CD8-positive, alpha-beta memory T cell (primary cell): ENCODE measurements at regions not wholly inside any gene's neighbourhood (a gene's known extent, or its start where the extent isn't known, plus 50 kb on each side); places are given as distances from the start of the nearest gene placed in this dataset.

Experiments
- CTCF ChIA-PET: fragments of 350-600 bp; sonication (Branson Sonifier 250); formaldehyde crosslinking; loops from one replicate; lab custom pipeline; 2021; ENCODE audit warnings: antibody characterized with exemption; lab: Charles Lee
- POLR2A ChIA-PET: fragments of 350-600 bp; sonication (Branson Sonifier 250); formaldehyde crosslinking; loops from one replicate; lab custom pipeline; 2021; ENCODE audit warnings: antibody characterized with exemption; lab: Charles Lee
- DNase-seq, 5 donors: peaks; one replicate each; pipeline versions ENCODE4 v3.0.0 to v3.0.0-alpha.2; 2020 to 2022; ENCODE audit warnings: mixed read lengths in 1 of 5
- H3K27ac ChIP-seq: one replicate; pipeline ENCODE4 v1.7.0; 2013; ENCODE audit warnings: low read depth, mild to moderate bottlenecking, low read length, moderate library complexity
- H3K27me3 ChIP-seq: 2 replicates; pipeline ENCODE4 v1.7.0; 2013; ENCODE audit warnings: low read length, mild to moderate bottlenecking; ENCODE audit not compliant: insufficient read depth, poor library complexity, severe bottlenecking
- H3K36me3 ChIP-seq: 2 replicates; pipeline ENCODE4 v1.7.0; 2013; ENCODE audit warnings: mild to moderate bottlenecking, low read length, moderate library complexity; ENCODE audit not compliant: insufficient read depth
- H3K4me1 ChIP-seq: 2 replicates; pipeline ENCODE4 v1.7.0; 2013; ENCODE audit warnings: mild to moderate bottlenecking, low read length, moderate library complexity; ENCODE audit not compliant: insufficient read depth
- H3K4me3 ChIP-seq: 2 replicates; pipeline ENCODE4 v1.7.0; 2013; ENCODE audit warnings: mild to moderate bottlenecking, low read length
- H3K9me3 ChIP-seq: 2 replicates; pipeline ENCODE4 v1.7.0; 2013; ENCODE audit warnings: mild to moderate bottlenecking, low read length
- H3K27ac Mint-ChIP-seq, 8 donors: one replicate each; pipeline ENCODE4 v1.8.0; 2020 to 2021; ENCODE audit warnings: mixed read lengths in 8 of 8, mild to moderate bottlenecking in 6 of 8, inconsistent platforms in 3 of 8, moderate library complexity in 3 of 8
- H3K27me3 Mint-ChIP-seq, 2 donors: one replicate each; pipeline ENCODE4 v1.8.0; 2020 to 2021; ENCODE audit warnings: mixed read lengths in 2 of 2, mild to moderate bottlenecking in 1 of 2, moderate library complexity in 1 of 2
- H3K36me3 Mint-ChIP-seq, 3 donors: one replicate each; pipeline ENCODE4 v1.8.0; 2020 to 2021; ENCODE audit warnings: mixed read lengths in 3 of 3, inconsistent platforms in 1 of 3, mild to moderate bottlenecking in 1 of 3
- H3K4me1 Mint-ChIP-seq, 3 donors: one replicate each; pipeline ENCODE4 v1.8.0; 2020 to 2021; ENCODE audit warnings: mixed read lengths in 3 of 3, inconsistent platforms in 1 of 3, mild to moderate bottlenecking in 1 of 3
- H3K4me3 Mint-ChIP-seq, 7 donors: one replicate each; pipeline ENCODE4 v1.8.0; 2020 to 2021; ENCODE audit warnings: mixed read lengths in 7 of 7, mild to moderate bottlenecking in 6 of 7, moderate library complexity in 4 of 7, inconsistent platforms in 2 of 7
- H3K9me3 Mint-ChIP-seq, 5 donors: one replicate each; pipeline ENCODE4 v1.8.0; 2020 to 2022; ENCODE audit warnings: mixed read lengths in 5 of 5, mild to moderate bottlenecking in 3 of 5, moderate library complexity in 2 of 5, inconsistent platforms in 1 of 5

- no peak overlapping the region for H3K27ac Mint-ChIP-seq
- no peak overlapping the region for H3K4me3 Mint-ChIP-seq
- H3K9me3 Mint-ChIP-seq, result peaks cover 3 to 19% (median 8%) of the 10 kb centered on the region in 5 donors
- no peak overlapping the region for H3K4me3 ChIP-seq
- H3K9me3 ChIP-seq, result no peaks in the 10 kb centered on the region
- H3K27me3 Mint-ChIP-seq, result peaks cover 5 to 18% of the 10 kb centered on the region in 2 donors
- no peaks in the 10 kb centered on the region for H3K4me1 Mint-ChIP-seq
- ChIA-PET POLR2A (no interaction called here), CTCF (no interaction called here)
- no peak overlapping the region for H3K27ac ChIP-seq
- H3K27me3 ChIP-seq, result no peaks in the 10 kb centered on the region
- H3K36me3 Mint-ChIP-seq, result no peaks in the 10 kb centered on the region
- DNase-seq, result no peak
- no peaks in the 10 kb centered on the region for H3K4me1 ChIP-seq
- H3K36me3 ChIP-seq, result no peaks in the 10 kb centered on the region
Observed at GRCh38 chr1:213521206-213521605, 466.6 kb upstream of the PROX1 start.

GRCh38 chr1:213523781-213524398, 463.9 kb upstream of the PROX1 start:
- CTCF ChIA-PET, result no interaction called here

GRCh38 chr1:213526306-213526705, 461.5 kb upstream of the PROX1 start:
- CTCF ChIA-PET, result no interaction called here
- no peaks in the 10 kb centered on the region for H3K27me3 ChIP-seq
- H3K36me3 Mint-ChIP-seq, result no peaks in the 10 kb centered on the region

More at GRCh38 chr1:213523781-213524398, 463.9 kb upstream of the PROX1 start:
- Histone ChIP-seq H3K27ac (no peak overlapping the region), H3K9me3 (no peaks in the 10 kb centered on the region), H3K36me3 (no peaks in the 10 kb centered on the region), H3K4me1 (no peaks in the 10 kb centered on the region), H3K27me3 (no peaks in the 10 kb centered on the region), H3K4me3 (no peak overlapping the region)
- Mint-ChIP-seq H3K9me3 (peaks cover 0 to 18% (median 4%) of the 10 kb centered on the region in 5 donors), H3K4me3 (no peak overlapping the region), H3K4me1 (no peaks in the 10 kb centered on the region), H3K36me3 (no peaks in the 10 kb centered on the region), H3K27ac (no peak overlapping the region), H3K27me3 (peaks cover 7 to 10% of the 10 kb centered on the region in 2 donors)
- POLR2A ChIA-PET, result no interaction called here
- no peak for DNase-seq

GRCh38 chr1:213530611-213531320, 457.0 kb upstream of the PROX1 start:
- Mint-ChIP-seq H3K9me3 (peaks cover 0 to 9% (median 0%) of the 10 kb centered on the region in 5 donors), H3K27ac (no peak overlapping the region), H3K4me1 (no peaks in the 10 kb centered on the region), H3K36me3 (no peaks in the 10 kb centered on the region), H3K27me3 (peaks cover 0 to 2% of the 10 kb centered on the region in 2 donors), H3K4me3 (no peak overlapping the region)
- no peaks in the 10 kb centered on the region for H3K27me3 ChIP-seq
- H3K9me3 ChIP-seq, result no peaks in the 10 kb centered on the region
- CTCF ChIA-PET, result no interaction called here
- no peak overlapping the region for H3K27ac ChIP-seq
- H3K36me3 ChIP-seq, result no peaks in the 10 kb centered on the region
- POLR2A ChIA-PET, result no interaction called here
- no peak for DNase-seq
- no peaks in the 10 kb centered on the region for H3K4me1 ChIP-seq
- H3K4me3 ChIP-seq, result no peak overlapping the region

More at GRCh38 chr1:213526306-213526705, 461.5 kb upstream of the PROX1 start:
- H3K9me3 Mint-ChIP-seq, result peaks cover 0 to 7% (median 2%) of the 10 kb centered on the region in 5 donors
- Histone ChIP-seq H3K4me1 (no peaks in the 10 kb centered on the region), H3K27ac (no peak overlapping the region), H3K9me3 (no peaks in the 10 kb centered on the region), H3K4me3 (no peak overlapping the region), H3K36me3 (no peaks in the 10 kb centered on the region)
- POLR2A ChIA-PET, result no interaction called here
- H3K27me3 Mint-ChIP-seq, result peaks cover 3 to 8% of the 10 kb centered on the region in 2 donors
- H3K27ac Mint-ChIP-seq, result no peak overlapping the region
- H3K4me1 Mint-ChIP-seq, result no peaks in the 10 kb centered on the region
- H3K4me3 Mint-ChIP-seq, result no peak overlapping the region
- no peak for DNase-seq

- no peaks in the 10 kb centered on the region for H3K4me1 Mint-ChIP-seq
- Histone ChIP-seq H3K27me3 (no peaks in the 10 kb centered on the region), H3K9me3 (no peaks in the 10 kb centered on the region), H3K4me3 (no peak overlapping the region), H3K4me1 (no peaks in the 10 kb centered on the region), H3K36me3 (no peaks in the 10 kb centered on the region), H3K27ac (no peak overlapping the region)
- no peaks in the 10 kb centered on the region for H3K36me3 Mint-ChIP-seq
- H3K27me3 Mint-ChIP-seq, result peaks cover 0 to 2% of the 10 kb centered on the region in 2 donors
- POLR2A ChIA-PET, result no interaction called here
- CTCF ChIA-PET, result no interaction called here
- H3K27ac Mint-ChIP-seq, result no peak overlapping the region
- H3K9me3 Mint-ChIP-seq, result peaks cover 0 to 9% (median 2%) of the 10 kb centered on the region in 5 donors
- no peak overlapping the region for H3K4me3 Mint-ChIP-seq
- no peak for DNase-seq
Observed at GRCh38 chr1:213531369-213532310, 456.1 kb upstream of the PROX1 start.

GRCh38 chr1:213533125-213533524, 454.6 kb upstream of the PROX1 start:
- Histone ChIP-seq H3K36me3 (no peaks in the 10 kb centered on the region), H3K27me3 (no peaks in the 10 kb centered on the region), H3K4me1 (no peaks in the 10 kb centered on the region), H3K4me3 (no peak overlapping the region), H3K9me3 (no peaks in the 10 kb centered on the region), H3K27ac (no peak overlapping the region)
- Mint-ChIP-seq H3K9me3 (peaks cover 0 to 9% (median 2%) of the 10 kb centered on the region in 5 donors), H3K27me3 (peaks cover 0 to 2% of the 10 kb centered on the region in 2 donors), H3K4me3 (no peak overlapping the region), H3K4me1 (no peaks in the 10 kb centered on the region), H3K27ac (no peak overlapping the region), H3K36me3 (no peaks in the 10 kb centered on the region)
- ChIA-PET CTCF (no interaction called here), POLR2A (no interaction called here)
- DNase-seq, result no peak

GRCh38 chr1:213535679-213536078, 452.1 kb upstream of the PROX1 start:
- Histone ChIP-seq H3K27ac (no peak overlapping the region), H3K9me3 (no peaks in the 10 kb centered on the region), H3K27me3 (no peaks in the 10 kb centered on the region), H3K4me3 (no peak overlapping the region), H3K36me3 (no peaks in the 10 kb centered on the region), H3K4me1 (no peaks in the 10 kb centered on the region)
- Mint-ChIP-seq H3K36me3 (no peaks in the 10 kb centered on the region), H3K4me3 (no peak overlapping the region), H3K27ac (no peak overlapping the region), H3K27me3 (no peaks in the 10 kb centered on the region), H3K9me3 (peaks cover 0 to 3% (median 2%) of the 10 kb centered on the region in 5 donors), H3K4me1 (no peaks in the 10 kb centered on the region)
- CTCF ChIA-PET, result no interaction called here
- POLR2A ChIA-PET, result no interaction called here
- DNase-seq, result no peak

GRCh38 chr1:213538251-213538650, 449.5 kb upstream of the PROX1 start:
- no peaks in the 10 kb centered on the region for H3K4me1 Mint-ChIP-seq
- H3K9me3 ChIP-seq, result no peaks in the 10 kb centered on the region
- ChIA-PET CTCF (no interaction called here), POLR2A (no interaction called here)
- H3K27ac ChIP-seq, result no peak overlapping the region
- no peak overlapping the region for H3K27ac Mint-ChIP-seq
- no peaks in the 10 kb centered on the region for H3K27me3 ChIP-seq
- H3K36me3 Mint-ChIP-seq, result no peaks in the 10 kb centered on the region
- H3K4me1 ChIP-seq, result no peaks in the 10 kb centered on the region
- no peak for DNase-seq
- peaks cover 0 to 3% of the 10 kb centered on the region in 2 donors for H3K27me3 Mint-ChIP-seq
- H3K4me3 Mint-ChIP-seq, result no peak overlapping the region
- no peak overlapping the region for H3K4me3 ChIP-seq
- no peaks in the 10 kb centered on the region for H3K36me3 ChIP-seq
- peaks cover 0 to 3% (median 2%) of the 10 kb centered on the region in 5 donors for H3K9me3 Mint-ChIP-seq
